Endothelial cell of umbilical vein (primary cell): ENCODE measurements at regions not wholly inside any gene's neighbourhood (a gene's known extent, or its start where the extent isn't known, plus 50 kb on each side); places are given as distances from the start of the nearest gene placed in this dataset.

Experiments used
- EZH2 ChIP-seq: IDR thresholded peaks from 2 replicates; pipeline ENCODE4 v1.6.1; 2012; ENCODE audit warnings: borderline replicate concordance, low read depth, mild to moderate bottlenecking, moderate library complexity, low read length, inconsistent platforms; ENCODE audit not compliant: severe bottlenecking
- FOS ChIP-seq: IDR thresholded peaks from 2 replicates; pipeline ENCODE4 v1.6.1; 2011; ENCODE audit warnings: mild to moderate bottlenecking, low read length, moderate library complexity, borderline replicate concordance; ENCODE audit not compliant: insufficient read depth
- GATA2 ChIP-seq: IDR thresholded peaks from 2 replicates; pipeline ENCODE4 v1.7.0; 2011; ENCODE audit warnings: low read depth, mild to moderate bottlenecking, moderate library complexity, mixed read lengths, low read length; ENCODE audit not compliant: insufficient read length, insufficient read depth
- JUN ChIP-seq: IDR thresholded peaks from 2 replicates; pipeline ENCODE4 v1.6.1; 2011; ENCODE audit warnings: borderline replicate concordance, low read depth; ENCODE audit not compliant: insufficient read length, insufficient read depth
- MAX ChIP-seq: IDR thresholded peaks from 2 replicates; pipeline ENCODE4 v1.6.1; 2011; ENCODE audit not compliant: insufficient read depth, insufficient read length
- MYC ChIP-seq: IDR thresholded peaks from one replicate; pipeline ENCODE4 v1.6.1; 2011; ENCODE audit warnings: mild to moderate bottlenecking, low read depth, low read length
- POLR2A ChIP-seq: IDR thresholded peaks from 2 replicates; pipeline ENCODE4 v1.6.1; 2012; ENCODE audit warnings: low read depth, mild to moderate bottlenecking, control low read depth, low read length
- POLR2AphosphoS5 ChIP-seq: IDR thresholded peaks from 2 replicates; pipeline ENCODE4 v1.6.1; 2012; ENCODE audit warnings: low read depth, mild to moderate bottlenecking, control low read depth, low read length, moderate library complexity; ENCODE audit not compliant: insufficient read depth
- TF ChIP-seq, protein P1 (sequence below), 2 donors: IDR thresholded peaks; 1 replicate in 1 of 2; 2 replicates in 1 of 2; pipeline ENCODE4 v1.5.1; 2011; ENCODE audit warnings: low read length in 2 of 2, mild to moderate bottlenecking in 2 of 2, moderate library complexity in 2 of 2, control low read depth in 1 of 2, inconsistent platforms in 1 of 2, low read depth in 1 of 2; ENCODE audit not compliant: insufficient read depth in 1 of 2; ENCODE audit errors: extremely low read depth in 1 of 2

DNA sequence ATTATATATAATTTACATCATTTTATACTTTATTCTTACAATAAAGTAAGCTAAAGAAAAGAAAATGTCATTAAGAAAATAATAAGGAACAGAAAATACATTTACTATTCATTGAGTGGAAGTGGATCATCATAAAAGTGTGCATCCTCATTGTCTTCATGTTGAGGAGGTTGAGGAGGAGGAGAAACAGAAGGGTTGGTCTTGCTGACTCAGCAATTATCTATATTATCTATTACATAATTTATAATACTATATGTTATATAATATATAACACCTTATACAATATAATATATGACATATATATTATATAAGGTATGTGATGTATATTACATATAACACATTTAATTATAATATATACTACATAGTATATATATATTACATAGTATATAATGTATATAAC is 558.5 kb upstream of the AMELY start:
- TF ChIP-seq MYC (no peak), POLR2AphosphoS5 (no peak), POLR2A (no peak), EZH2 (no peak), FOS (no peak), MAX (no peak), GATA2 (no peak), JUN (no peak)
- TF ChIP-seq, protein P1, sequence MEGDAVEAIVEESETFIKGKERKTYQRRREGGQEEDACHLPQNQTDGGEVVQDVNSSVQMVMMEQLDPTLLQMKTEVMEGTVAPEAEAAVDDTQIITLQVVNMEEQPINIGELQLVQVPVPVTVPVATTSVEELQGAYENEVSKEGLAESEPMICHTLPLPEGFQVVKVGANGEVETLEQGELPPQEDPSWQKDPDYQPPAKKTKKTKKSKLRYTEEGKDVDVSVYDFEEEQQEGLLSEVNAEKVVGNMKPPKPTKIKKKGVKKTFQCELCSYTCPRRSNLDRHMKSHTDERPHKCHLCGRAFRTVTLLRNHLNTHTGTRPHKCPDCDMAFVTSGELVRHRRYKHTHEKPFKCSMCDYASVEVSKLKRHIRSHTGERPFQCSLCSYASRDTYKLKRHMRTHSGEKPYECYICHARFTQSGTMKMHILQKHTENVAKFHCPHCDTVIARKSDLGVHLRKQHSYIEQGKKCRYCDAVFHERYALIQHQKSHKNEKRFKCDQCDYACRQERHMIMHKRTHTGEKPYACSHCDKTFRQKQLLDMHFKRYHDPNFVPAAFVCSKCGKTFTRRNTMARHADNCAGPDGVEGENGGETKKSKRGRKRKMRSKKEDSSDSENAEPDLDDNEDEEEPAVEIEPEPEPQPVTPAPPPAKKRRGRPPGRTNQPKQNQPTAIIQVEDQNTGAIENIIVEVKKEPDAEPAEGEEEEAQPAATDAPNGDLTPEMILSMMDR (IDR thresholded peaks at IDR 0.05; ENCODE audit: extremely low read depth in 1 of 2, insufficient read depth in 1 of 2, low read depth in 1 of 2, low read length in 2 of 2) = no peak
